NCI-H82 (cell line): ENCODE measurements at regions not wholly inside any gene's neighbourhood (a gene's known extent, or its start where the extent isn't known, plus 50 kb on each side); places are given as distances from the start of the nearest gene placed in this dataset.
A peak's percentile ranks its signal among the peaks of the same experiment; 100 is the strongest.

Experiments
- DNase-seq: peaks from one replicate; lab custom pipeline; 2025; lab: John Stamatoyannopoulos, UW

DNA sequence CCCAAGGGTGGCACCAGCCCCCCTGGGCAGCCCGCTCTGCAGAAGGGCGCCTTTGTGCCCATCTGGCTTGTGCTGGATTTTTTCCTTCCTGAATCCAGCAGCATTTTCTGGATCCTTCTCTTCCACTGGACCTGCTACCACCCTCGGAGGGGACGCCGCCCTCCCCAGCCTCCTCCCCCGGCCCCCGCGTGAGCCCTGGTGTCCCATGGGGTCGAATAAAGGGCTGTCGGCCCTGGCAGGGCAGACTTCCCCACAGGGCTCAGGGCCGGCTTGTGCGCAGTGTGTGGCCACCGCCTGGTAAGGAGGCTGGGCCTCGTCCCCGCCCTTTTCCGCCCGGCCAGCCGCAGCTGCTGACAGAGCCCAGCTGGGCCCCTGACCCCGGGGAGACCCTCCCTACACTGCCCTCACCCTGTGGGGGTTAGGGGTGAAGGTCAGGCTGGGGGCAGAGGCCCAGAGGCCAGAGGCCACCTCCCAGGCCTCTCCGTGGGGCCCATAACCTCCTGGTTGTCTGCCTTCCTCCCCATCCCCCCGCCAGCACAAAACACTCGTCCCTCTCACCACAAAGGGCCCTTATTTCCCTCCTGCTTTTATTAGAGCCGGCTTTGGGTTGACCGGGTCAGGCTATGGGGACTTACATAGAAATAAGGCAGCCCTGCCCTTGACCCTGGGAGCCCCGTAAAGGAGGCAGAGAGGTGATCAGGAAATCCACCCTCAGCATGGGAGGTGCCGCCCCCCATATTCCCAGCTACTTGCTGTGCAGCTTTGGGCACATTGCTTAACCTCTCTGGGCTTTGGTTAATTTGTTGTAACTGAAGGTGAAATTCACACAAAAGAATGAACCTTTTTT is 179.3 kb upstream of the CIBAR2 start:
- DNase-seq, result no peak

DNA sequence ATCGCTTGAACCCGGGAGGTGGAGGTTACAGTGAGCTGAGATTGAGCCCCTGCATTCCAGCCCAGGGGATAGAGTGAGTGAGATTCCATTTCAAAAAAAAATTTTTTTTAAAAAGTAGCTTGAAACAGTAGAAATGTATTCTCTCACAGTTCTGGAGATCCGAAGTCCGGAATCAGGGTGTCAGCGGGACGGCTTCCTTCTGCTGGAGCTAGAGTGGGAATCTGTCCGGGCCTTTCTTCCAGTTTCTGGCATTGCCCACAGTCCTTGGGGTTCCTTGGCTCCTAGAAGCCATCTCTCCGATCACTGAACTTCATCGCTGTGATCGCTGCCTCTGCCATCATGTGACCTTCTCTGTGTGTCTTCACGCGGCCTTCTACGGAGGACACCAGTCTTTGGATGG is 181.2 kb upstream of the CIBAR2 start:
- no peak for DNase-seq

DNA sequence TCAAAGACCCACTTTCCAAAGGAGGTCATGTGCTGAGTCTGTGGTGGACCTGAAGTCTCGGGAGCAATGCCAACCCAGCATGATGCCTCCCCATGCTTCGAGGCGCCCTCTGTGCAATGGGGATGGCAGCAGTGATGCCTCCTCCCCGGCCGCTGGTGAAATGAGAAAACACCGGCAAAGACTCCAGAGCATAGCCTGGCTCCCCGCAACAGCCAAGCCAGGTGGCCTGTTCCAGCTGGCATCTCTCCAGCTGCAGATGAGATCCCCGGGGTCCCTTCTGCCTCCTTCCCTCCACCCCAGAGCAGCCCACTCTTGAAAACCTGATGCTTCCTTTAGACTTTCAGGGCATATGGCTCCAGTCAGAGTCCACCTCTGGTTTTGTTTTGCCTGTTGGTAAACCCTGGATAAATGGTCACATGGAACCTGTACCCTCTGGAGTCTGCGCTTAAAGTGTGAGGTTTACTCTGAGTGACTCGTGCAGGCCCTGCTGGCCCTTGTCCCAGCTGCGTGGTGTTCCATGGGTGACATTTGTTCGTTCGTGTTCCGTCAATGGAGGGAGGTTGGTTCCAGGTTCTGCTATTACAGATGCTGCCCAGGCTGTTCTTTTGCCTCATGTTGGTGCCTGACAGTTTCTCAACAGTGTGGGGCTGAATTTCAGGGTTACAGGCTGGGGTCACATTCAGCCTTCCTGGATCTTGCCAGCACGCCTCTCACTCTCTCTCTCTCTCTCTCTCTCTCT is 181.8 kb upstream of the CIBAR2 start:
- peak; percentile 41 for DNase-seq

DNA sequence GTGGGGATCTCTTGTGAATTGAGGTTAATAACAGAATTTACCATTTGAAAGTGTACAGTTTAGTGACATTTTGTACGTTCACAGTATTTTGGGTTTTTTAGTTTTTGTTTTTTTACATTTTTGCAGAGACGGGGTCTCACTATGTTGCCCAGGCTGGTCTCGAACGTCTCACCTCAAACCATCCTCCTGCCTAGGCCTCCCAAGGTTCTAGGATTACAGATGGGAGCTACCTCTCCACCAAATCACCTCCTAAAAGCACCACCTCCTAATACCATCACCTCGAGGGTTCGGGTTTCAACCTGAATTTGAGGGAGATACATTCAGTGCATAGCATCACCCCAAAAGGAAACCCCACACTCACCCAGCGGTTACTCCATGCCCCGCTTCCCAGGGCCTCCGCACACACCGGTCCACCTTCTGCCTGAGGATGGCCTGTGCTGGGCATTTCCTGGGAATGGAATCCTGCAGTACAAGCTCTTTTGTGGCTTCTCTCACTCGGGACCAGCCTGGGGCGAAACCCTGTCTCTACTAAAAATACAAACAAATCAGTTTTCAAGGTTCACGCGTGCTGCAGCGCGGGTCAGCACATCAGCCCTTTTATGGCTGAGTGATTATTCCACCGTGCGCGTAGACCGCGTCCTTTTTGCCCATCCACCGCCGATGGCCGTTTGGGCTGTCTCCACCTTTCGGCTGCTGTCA is 182.7 kb upstream of the CIBAR2 start:
- no peak for DNase-seq

DNA sequence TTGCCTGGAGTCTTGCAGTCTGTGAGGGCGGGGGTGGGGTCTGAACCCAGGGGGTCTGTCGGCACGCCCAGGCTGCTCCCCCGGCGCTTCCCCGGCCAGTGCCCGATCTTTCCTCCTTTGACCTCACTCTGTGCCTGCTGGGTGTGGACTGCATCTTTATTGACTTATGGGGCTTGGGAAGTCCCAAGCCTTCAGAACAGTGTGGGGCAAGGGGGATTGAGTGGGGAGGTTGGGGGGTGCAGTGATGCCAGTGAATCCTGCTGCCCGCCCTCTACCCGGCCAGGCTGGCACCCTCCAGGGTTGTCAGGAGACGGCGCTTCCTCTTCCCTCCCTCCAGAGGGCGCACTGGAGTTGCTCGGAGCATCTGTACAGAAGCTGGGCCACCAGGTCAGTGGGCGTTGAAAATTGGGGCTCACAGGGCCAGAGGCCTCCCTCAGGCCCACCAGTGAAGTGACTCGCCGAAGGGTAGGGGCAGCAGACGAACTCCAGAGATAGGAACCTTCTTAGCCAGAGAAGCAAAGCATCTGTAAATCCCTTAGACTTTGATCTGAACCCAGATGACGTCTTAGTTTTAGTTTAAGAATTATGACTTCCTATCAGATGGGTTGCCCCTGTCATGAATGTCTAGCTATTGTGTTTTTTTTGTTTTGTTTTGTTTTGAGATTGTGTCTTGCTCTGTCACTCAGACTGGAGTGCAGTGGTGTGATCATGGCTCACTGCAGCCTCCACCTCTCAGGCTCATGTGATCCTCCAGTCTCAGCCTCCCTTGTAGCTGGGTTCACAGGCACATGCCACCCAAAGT is 184.8 kb upstream of the CIBAR2 start:
- DNase-seq, result peak; percentile 72

DNA sequence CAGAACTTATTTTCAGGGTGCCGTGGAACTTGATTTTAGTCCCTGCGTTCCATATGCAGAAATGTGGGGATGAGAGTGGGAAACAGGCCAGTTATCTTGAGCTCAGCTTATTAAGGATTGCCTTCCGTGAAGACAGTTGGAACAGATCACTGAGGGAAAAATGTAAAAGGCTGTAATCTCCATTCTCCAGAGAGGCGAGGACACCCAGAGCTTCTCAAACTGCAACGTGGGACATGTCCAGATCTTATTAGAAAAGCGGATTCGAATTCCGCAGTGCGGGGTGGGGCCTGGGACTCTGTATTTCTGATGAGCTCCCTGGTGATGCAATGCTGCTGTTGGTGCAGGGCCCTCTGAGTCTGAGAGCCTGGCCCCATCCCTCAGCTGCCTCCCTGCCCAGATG is 185.6 kb upstream of the CIBAR2 start:
- DNase-seq, result no peak

DNA sequence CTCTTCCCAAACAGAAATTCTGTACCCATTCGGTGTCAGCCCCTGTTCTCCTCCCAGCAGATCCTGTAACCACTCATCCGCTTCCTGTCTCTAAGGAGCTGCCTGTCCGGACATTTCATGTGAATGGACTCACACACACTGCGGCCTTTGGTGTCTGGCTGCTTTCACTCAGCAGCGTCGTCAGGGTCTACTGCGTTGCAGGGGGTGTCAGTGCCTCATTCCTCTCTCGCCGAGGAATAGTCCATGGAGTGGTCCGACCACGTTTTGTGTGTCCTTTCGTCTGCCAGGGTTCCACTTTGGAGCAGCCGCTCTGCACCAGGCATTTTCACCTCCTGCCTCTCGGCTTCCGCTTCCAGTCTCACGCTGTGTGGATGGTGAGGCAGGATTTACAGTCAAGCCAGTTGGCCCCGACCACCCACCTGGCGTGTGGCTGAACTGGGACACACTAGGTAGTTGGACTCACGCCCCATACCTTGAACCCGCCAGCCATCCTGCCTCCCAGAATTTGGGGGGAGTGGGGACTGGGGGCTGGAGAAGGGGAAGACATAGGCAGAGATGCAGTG is 188.2 kb upstream of the CIBAR2 start:
- DNase-seq, result peak; percentile 26

DNA sequence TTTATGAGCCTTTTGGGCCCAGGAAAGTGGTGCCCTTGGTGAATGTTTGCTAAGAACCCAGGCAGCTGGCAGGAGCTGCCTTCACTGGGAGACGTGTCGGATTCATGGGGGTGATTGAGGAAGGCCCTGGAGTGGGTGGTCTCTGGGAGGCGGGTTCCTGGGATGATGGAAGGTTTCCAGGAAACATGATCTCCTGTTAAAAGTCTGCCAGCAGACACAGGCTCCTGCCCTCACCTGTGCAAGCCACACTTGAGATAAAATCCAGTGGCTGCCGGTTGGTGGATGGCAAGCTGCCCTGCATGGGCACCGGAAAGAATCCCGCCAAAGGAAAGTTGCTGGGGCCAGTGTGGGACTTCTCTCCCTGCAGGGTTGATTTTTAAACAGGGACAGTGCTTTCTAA is 189.0 kb upstream of the CIBAR2 start:
- DNase-seq, result peak; percentile 46

DNA sequence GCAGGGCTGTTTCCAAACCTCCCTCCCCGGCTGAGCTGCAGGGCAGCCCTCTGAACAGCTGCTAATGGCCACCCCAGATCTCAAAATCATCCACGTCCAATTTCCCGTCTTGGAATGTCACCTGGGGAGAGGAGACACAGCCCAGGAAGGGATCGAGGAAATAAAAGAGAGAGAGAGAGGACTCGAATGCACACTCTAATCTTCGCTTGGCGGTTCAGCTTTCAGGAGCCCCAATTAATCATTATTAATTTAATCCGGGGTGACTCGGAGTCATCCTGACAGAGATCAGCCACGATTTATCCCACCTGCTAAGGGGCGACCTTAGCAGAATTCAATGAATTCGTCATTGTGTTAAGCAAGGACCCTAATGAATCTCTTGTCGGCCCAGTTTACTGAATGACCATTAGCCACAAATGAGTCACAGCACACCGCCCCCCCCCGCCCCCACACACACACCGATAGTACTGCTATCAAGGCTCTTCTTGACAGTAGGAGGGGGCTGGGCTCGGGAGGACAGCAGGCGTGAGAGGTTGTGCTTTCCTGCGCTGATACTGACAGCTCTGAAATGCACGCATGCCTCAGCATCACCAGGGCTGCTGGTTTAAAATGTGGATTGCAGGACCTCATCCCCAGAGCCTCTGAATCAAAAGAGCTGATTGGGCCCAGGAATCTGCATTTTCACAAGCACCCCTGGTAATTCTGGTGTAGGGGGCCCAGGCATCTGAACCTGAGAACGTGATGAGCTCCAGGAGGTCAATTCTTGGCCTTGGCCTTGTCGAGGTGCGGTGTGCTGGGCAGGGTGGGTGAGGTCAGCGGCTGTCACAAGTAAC is 190.0 kb upstream of the CIBAR2 start:
- peak; percentile 95 for DNase-seq

DNA sequence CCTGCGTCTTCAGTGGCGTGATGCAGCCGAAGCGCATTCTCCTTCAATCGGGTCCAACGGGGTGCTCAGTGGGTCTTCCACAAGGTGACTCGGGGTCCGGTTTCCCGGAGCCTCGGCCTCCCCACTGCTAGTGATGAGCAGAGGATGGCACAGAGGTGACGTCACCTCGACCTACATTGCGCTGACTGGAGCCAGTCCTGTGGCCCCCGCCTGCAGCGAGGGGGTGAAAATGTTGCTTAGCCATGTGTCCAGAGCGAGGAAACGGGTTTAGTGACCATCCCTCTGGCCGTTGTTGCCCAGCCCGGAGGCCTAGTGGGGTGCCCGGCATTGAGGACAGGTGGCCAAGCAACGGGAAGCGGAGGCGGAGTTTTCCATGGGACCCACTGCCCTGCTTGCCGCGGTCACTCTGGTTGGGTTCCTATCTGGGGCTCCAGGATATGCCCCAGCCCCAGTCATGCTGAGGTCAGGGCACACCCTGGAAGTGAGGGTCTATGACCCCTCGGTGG is 190.6 kb upstream of the CIBAR2 start:
- no peak for DNase-seq

DNA sequence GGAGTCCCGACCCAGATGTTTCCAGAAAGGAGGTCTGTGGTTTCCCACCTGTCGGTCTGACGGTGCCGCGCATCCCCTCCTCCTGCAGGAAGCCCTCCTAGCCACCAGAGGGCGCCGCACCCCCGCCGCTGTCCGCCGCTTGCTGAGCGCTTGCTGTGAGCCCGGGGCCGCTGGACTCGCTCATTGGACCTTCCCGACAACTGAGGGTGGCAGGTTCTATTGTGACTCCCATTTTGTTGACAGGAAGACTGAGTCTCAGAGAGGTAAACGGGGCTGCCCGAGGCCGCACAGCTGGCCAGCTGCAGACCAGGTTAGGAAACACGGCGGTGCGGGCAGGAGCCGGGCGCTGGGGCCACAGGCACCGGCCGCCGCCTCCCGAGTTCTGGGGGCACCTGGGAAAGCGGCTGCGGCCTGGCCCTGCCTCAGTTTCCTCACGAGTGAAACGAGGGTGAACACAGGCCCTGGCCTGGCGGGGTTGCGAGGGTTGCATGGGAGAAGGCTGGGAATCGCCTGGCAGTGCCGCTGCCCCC is 191.1 kb upstream of the CIBAR2 start:
- peak; percentile 22 for DNase-seq

DNA sequence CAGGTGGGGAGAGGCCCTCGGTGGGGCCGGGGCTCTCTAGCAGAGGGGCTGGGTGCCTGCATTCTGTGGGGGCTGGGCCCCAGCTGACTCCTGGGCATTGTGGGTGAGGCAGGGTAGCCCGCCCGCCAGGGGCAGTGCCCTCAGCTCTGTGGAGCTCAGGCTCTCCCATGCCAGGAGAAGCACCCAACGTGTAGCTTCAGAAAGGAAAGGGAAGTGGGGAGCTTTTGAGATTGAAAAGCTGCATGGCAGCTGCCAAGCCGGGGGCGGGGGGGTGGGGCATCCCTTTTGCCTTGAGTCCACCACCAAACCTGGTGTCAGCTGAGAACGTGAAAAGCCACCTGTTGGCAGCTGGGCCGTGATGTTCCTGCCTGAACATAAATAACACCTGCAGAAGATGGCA is 192.1 kb upstream of the CIBAR2 start:
- DNase-seq, result no peak

DNA sequence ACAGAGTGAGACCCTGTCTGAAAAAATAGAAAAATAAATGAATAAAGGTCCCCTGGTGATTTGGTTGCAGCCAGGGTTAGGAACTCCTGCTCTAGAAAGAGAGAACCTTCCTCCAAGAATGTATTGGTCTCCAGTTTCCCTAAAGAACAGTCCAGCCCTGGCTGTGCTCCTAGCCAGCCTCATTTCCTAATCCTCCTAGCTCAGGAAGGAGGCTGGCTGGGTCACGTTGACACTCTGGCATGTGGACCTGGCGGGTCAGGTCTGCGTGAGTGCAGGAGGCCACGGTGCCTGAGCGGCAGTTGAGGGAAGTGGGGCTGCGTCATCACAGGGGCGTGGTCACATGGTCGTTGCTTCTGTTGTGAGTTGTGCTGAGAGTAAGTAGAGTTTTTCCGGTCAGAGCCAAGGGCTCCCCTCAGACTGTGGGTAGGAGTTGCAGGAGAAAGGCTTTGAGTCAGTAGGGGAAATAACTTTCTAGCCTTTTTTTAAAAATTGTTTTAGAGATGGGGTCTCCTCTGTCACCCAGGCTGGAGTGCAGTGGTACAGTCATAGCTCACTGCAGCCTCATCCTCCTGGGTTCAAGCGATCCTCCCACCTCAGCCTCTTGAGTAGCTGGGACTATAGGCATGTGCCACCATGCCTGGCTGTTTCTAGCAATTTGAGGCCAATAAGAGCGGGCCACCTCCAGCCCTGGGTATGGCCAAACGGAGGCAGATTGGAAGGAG is 194.0 kb upstream of the CIBAR2 start:
- DNase-seq, result peak; percentile 69

DNA sequence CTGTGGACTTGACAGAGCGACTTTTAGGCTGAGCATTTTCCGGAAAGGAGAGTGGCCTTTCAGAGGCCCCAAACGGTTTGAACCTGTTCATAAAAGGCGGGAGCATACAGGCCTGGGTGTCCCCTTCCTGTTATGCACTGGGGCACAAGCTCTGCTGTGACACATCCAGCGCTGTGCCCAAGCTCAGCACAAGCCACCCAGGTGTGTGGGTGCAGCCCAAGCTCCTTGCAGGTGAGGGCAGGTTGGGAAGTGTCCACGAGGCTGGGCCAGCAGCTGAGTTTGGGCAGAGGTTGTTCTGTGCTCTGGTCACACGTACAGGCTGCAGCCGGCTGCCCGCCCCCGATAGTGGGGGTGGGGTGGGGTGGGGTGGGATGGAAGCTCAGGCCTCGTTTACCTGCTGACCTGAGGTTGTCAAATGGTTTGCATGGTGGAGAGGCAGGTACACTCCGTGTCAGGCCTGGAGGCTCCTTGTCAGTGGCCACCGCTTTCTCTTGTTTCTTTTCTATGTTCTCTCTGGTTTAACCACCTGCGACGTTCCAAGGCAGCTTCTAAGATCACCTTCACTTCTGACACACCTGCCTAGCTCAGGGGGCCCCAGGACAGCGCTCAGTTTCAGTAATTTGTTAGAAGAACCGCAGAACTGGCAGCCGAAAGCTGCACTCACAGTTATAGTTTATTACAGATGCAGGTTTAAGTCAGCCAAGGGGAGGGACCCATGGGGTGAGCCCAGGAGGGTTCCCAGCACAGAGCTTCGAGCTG is 194.7 kb upstream of the CIBAR2 start:
- no peak for DNase-seq

DNA sequence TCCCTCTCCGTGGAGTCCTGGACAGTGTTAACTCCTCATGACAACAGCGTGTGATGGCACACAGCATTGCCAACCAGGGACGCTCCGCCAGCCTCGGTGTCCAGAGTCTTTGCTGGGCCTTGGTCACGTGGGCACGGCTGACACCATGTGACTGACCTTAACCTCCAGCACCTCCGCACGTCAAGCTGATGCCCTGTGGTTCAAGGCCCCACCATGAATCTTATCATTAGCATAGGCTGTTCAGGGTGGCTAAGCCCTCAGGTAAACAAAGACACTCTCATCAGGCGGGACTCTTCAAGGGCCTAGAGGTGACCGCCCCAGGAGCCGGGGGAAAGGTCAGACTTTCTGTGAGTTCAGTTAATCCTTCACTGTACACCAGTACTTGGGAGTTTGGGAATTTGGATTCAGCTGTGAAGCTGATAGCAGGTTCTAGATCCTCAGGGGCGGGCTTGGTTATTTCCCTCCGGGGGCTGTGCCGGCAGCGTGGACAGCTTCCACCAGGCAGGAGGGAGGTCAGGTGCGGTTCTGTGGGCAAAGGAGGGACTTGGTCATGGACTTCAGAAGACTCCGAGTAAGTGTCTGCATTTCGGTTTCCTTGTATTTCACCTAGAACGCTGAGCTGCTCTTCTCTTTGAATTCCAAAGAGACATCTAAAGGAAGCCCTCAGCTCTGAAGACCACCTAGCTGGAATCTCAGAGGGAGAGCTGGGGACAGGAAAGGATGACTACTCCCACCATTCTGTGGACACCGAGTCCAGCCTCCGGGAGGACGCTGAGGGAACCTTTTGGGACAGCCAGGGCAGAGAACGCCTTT is 195.5 kb upstream of the CIBAR2 start:
- no peak for DNase-seq

DNA sequence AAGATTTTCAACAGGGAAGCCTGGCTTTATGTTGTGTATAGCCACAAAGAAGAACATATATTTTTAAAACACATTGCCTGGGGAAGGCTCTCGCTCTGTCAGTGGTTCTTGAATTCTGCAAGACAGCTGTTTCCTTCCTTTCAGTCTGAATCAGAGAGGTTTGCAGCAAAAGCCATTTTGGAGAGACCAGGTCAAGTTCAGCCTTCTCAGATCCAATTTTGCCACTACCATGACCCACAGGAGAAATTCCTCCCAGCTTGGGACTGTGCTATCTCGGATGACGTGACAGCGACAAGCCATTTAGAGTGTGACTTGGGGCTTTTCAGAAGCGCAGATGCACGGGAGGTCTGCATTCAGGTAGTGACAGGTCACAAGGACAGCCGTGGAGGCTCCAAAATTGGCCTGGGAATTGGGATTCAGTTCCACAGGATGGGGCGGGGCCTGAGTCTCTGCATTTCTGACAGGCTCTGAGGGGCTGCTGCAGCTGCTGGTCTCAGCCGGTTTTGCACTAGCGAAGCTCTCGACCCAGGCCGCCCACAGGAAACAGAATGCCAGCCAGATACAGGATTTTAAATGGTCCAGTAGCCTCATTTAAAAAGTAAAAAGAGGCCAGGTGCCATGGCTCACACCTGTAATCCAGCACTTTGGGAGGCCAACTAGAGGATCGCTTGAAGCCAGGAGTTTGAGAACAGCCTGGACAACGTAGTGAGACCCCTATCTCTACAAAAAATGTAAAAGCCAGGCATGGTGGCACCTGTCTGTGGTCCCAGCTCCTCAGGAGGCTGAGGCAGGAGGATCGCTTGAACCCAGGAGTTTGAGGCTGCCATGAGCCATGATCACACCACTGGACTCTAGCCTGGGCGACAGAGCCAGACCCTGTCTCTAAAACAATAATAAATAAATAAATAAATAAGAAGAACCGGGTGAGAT is 196.6 kb upstream of the CIBAR2 start:
- DNase-seq, result no peak
